ENCODE measurements at regions not wholly inside any gene's neighbourhood (a gene's known extent, or its start where the extent isn't known, plus 50 kb on each side); places are given as distances from the start of the nearest gene placed in this dataset.

DNA sequence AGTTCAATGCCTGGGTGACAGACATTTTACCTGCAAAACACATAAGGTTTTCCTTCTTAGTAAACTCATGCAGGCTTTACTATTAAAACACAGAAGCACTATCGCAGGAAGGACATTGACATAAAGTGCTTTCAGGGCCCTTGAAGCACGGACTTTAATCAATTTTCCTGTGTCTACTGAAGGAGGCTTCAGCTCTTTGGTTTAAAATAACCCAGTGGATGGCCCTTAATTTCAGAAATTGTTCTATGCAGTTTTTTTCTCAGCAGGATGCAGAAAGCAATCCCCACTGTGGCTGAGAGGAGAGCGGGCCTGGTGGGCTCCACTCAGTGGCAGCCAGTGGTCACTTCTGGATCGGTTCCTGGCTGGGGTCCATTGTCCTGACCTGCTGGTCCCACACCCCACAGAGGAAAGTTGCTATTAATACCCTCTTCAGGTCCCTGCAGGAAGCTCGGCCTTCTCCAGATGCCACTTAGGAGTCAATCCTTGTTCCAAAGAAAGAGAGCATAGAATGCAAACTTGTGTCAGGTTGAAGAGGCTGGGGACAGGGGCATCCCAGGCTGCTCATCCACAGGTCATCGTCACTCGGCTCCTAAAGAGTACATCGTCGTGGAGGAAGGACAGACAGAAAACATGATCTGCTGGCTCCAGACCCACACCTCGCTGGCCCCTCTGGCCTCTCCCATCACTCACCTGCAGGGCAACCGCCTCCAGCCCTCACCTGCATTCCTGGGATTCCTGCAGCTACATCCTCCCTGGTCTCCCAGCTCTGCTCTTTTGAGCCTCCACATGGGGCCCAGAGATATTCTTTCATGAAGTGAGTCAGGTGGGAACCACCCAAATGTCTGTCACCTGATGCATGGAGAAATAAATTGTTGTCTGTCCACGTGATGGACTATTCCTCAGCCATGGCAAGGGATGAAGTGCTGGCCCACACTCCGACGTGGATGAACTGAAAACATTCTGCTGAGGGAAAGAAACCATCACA is 153.1 kb downstream of the PSMG1 start:
- Histone ChIP-seq H3K4me2 (ENCODE audit: low read length) (no peak overlapping the region), H3K9me2 (replicated peaks; ENCODE audit: control insufficient read depth, low read length) (no peaks in the 10 kb centered on the region), H3F3A (ENCODE audit: control insufficient read depth, insufficient read depth) (no peaks in the 10 kb centered on the region), H4K20me1 (ENCODE audit: control insufficient read depth, insufficient read depth, low read depth, low read length) (no peaks in the 10 kb centered on the region), H3K4me1 (ENCODE audit: control insufficient read depth, low read length) (no peaks in the 10 kb centered on the region), H3K36me3 (ENCODE audit: control insufficient read depth, low read length) (no peaks in the 10 kb centered on the region), H3K79me2 (ENCODE audit: control insufficient read depth, low read length) (no peaks in the 10 kb centered on the region), H3K9me3 (ENCODE audit: control insufficient read depth, insufficient read depth, low read length) (no peaks in the 10 kb centered on the region), H3K4me3 (ENCODE audit: low read length) (no peak overlapping the region), H3K27me3 (ENCODE audit: control insufficient read depth, low read length) (peaks cover 16% of the 10 kb centered on the region), H3K27ac (ENCODE audit: low read depth, low read length) (no peak overlapping the region)
- TF ChIP-seq, protein P1, sequence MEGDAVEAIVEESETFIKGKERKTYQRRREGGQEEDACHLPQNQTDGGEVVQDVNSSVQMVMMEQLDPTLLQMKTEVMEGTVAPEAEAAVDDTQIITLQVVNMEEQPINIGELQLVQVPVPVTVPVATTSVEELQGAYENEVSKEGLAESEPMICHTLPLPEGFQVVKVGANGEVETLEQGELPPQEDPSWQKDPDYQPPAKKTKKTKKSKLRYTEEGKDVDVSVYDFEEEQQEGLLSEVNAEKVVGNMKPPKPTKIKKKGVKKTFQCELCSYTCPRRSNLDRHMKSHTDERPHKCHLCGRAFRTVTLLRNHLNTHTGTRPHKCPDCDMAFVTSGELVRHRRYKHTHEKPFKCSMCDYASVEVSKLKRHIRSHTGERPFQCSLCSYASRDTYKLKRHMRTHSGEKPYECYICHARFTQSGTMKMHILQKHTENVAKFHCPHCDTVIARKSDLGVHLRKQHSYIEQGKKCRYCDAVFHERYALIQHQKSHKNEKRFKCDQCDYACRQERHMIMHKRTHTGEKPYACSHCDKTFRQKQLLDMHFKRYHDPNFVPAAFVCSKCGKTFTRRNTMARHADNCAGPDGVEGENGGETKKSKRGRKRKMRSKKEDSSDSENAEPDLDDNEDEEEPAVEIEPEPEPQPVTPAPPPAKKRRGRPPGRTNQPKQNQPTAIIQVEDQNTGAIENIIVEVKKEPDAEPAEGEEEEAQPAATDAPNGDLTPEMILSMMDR (IDR thresholded peaks at IDR 0.05; ENCODE audit: low read depth, low read length, poor library complexity, severe bottlenecking) = no peak
- TF ChIP-seq EZH2phosphoT487 (IDR thresholded peaks at IDR 0.05; ENCODE audit: borderline replicate concordance, low read length) = no peak

DNA sequence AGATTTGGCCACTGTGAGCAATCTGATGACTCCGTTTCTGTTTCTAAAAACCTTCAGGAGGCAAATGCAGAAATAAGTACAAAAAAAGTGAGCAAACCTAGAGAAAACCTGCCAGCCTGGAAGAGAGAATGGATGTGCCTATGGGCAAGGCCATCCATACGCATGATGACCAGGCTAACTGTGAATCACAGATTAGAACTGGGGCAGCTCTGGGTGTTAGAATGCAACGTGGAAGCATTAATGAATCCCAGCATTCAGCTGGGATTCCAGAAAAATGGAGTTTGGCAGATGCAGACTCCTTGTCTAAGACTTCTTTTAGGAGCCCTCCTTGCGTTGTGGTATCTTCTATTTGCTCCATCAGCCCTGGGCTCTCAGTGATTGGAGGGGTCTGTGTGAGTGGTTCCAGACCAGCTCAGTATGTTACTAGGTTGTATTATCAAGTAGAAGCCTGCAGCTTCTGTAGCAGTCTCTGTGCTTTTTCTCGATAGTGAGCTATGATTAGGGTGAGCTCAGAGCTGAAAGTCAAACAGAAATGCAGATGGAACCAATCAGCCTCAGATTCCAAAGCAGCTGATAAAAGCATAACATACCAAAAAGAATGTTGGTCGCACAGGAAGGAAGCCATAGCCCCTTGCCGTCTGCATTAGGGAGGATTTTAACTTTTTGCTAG is 154.0 kb downstream of the PSMG1 start:
- H3K4me1 ChIP-seq (ENCODE audit: control insufficient read depth, low read length) = no peaks in the 10 kb centered on the region
- TF ChIP-seq, protein P1 (IDR thresholded peaks at IDR 0.05; ENCODE audit: low read depth, low read length, poor library complexity, severe bottlenecking) = no peak
- TF ChIP-seq EZH2phosphoT487 (IDR thresholded peaks at IDR 0.05; ENCODE audit: borderline replicate concordance, low read length) = no peak
- H3K4me3 ChIP-seq (ENCODE audit: low read length) = no peak overlapping the region
- H3K27ac ChIP-seq (ENCODE audit: low read depth, low read length) = no peak overlapping the region
- no peak overlapping the region for H3K4me2 ChIP-seq (ENCODE audit: low read length)
- no peaks in the 10 kb centered on the region for H4K20me1 ChIP-seq (ENCODE audit: control insufficient read depth, insufficient read depth, low read depth, low read length)
- peaks cover 11% of the 10 kb centered on the region for H3K27me3 ChIP-seq (ENCODE audit: control insufficient read depth, low read length)
- H3K79me2 ChIP-seq (ENCODE audit: control insufficient read depth, low read length) = no peaks in the 10 kb centered on the region
- no peaks in the 10 kb centered on the region for H3K9me3 ChIP-seq (ENCODE audit: control insufficient read depth, insufficient read depth, low read length)
- H3K9me2 ChIP-seq (replicated peaks; ENCODE audit: control insufficient read depth, low read length) = no peaks in the 10 kb centered on the region
- no peaks in the 10 kb centered on the region for H3F3A ChIP-seq (ENCODE audit: control insufficient read depth, insufficient read depth)
- H3K36me3 ChIP-seq (ENCODE audit: control insufficient read depth, low read length) = no peaks in the 10 kb centered on the region

GRCh38 chr21:39025198-39025597 is 158.1 kb downstream of the PSMG1 start:
- no peaks in the 10 kb centered on the region for H4K20me1 ChIP-seq (ENCODE audit: control insufficient read depth, insufficient read depth, low read depth, low read length)
- H3K9me3 ChIP-seq (ENCODE audit: control insufficient read depth, insufficient read depth, low read length) = no peaks in the 10 kb centered on the region
- no peaks in the 10 kb centered on the region for H3K79me2 ChIP-seq (ENCODE audit: control insufficient read depth, low read length)
- H3K27ac ChIP-seq (ENCODE audit: low read depth, low read length) = no peak overlapping the region
- no peak for TF ChIP-seq EZH2phosphoT487 (IDR thresholded peaks at IDR 0.05; ENCODE audit: borderline replicate concordance, low read length)
- TF ChIP-seq, protein P1 (IDR thresholded peaks at IDR 0.05; ENCODE audit: low read depth, low read length, poor library complexity, severe bottlenecking) = no peak
- no peaks in the 10 kb centered on the region for H3K4me1 ChIP-seq (ENCODE audit: control insufficient read depth, low read length)
- H3F3A ChIP-seq (ENCODE audit: control insufficient read depth, insufficient read depth) = no peaks in the 10 kb centered on the region
- peaks cover 8% of the 10 kb centered on the region for H3K27me3 ChIP-seq (ENCODE audit: control insufficient read depth, low read length)
- H3K36me3 ChIP-seq (ENCODE audit: control insufficient read depth, low read length) = no peaks in the 10 kb centered on the region
- H3K4me2 ChIP-seq (ENCODE audit: low read length) = no peak overlapping the region
- no peak overlapping the region for H3K4me3 ChIP-seq (ENCODE audit: low read length)
- no peaks in the 10 kb centered on the region for H3K9me2 ChIP-seq (replicated peaks; ENCODE audit: control insufficient read depth, low read length)
